Left lung (tissue), 4 donors: ENCODE measurements at regions not wholly inside any gene's neighbourhood (a gene's known extent, or its start where the extent isn't known, plus 50 kb on each side); places are given as distances from the start of the nearest gene placed in this dataset.

ENCODE experiments used
- ATAC-seq: fragments of 200-7000 bp; cut with Tn5 transposase; one replicate; pipeline ENCODE4 v1.9.1; 2020; ENCODE audit warnings: moderate library complexity
- DNase-seq, 4 donors: peaks; one replicate each; pipeline ENCODE4 v3.0.0-alpha.2; 2013 to 2020
- H3K27ac ChIP-seq, 2 donors: fragments of 200-600 bp; sonication (generic) in 1 of 2; one replicate each; pipeline versions ENCODE4 v1.5.0 to v1.8.0; 2020 to 2021
- H3K27me3 ChIP-seq, 2 donors: fragments of 200-600 bp; sonication (generic) in 1 of 2; one replicate each; pipeline versions ENCODE4 v1.5.0 to v1.8.0; 2020 to 2021
- H3K36me3 ChIP-seq, 2 donors: fragments of 200-600 bp; sonication (generic) in 1 of 2; one replicate each; pipeline versions ENCODE4 v1.5.0 to v1.8.0; 2020 to 2021
- H3K4me1 ChIP-seq, 2 donors: fragments of 200-600 bp; one replicate each; pipeline ENCODE4 v1.8.0; 2021
- H3K4me3 ChIP-seq, 2 donors: fragments of 200-600 bp; sonication (generic) in 1 of 2; one replicate each; pipeline versions ENCODE4 v1.5.0 to v1.8.0; 2020 to 2021; ENCODE audit warnings: mild to moderate bottlenecking in 1 of 2
- H3K9me3 ChIP-seq, 2 donors: fragments of 200-600 bp; sonication (generic) in 1 of 2; one replicate each; pipeline versions ENCODE4 v1.5.0 to v1.8.0; 2020 to 2021
- CTCF ChIP-seq, 2 donors: fragments of 200-600 bp; sonication (generic) in 1 of 2; IDR thresholded peaks; one replicate each; pipeline versions ENCODE4 v1.5.0 to v1.8.0; 2021; ENCODE audit warnings: antibody characterized with exemption in 2 of 2
- intact Hi-C, 2 donors: fragments of 100-400 bp; cut with DNase I; formaldehyde crosslinking; loops; one replicate each; pipeline versions ENCODE4 v1.11.2 to v1.14.2; 2022
- donor health status: DM: no; HTN: yes; CAD: no.
- donor health status: DM: no; HTN: no; CAD: no.

- H3K36me3 ChIP-seq: no peaks in the 10 kb centered on the region
- DNase-seq (no peak), ATAC-seq (no peak)
- TF ChIP-seq CTCF (IDR thresholded peaks at IDR 0.05): no peak
- H3K9me3 ChIP-seq: no peaks in the 10 kb centered on the region
- H3K4me3 ChIP-seq: no peak overlapping the region
- H3K4me1 ChIP-seq: no peaks in the 10 kb centered on the region
- H3K27ac ChIP-seq: no peak overlapping the region
- peaks cover 0 to 5% of the 10 kb centered on the region in 2 donors for H3K27me3 ChIP-seq
- intact Hi-C loops: no loop called here
Observed at GRCh38 chr2:2787301-2787907, 456.3 kb upstream of the MYT1L start.

GRCh38 chr2:2782007-2782406 is 450.9 kb upstream of the MYT1L start:
- Histone ChIP-seq H3K4me1 (no peaks in the 10 kb centered on the region), H3K4me3 (no peak overlapping the region), H3K27ac (no peak overlapping the region), H3K9me3 (peaks cover 0 to 3% of the 10 kb centered on the region in 2 donors), H3K36me3 (no peaks in the 10 kb centered on the region), H3K27me3 (peaks cover 0 to 5% of the 10 kb centered on the region in 2 donors)
- no peak for TF ChIP-seq CTCF (IDR thresholded peaks at IDR 0.05)
- intact Hi-C loops: no loop called here
- ATAC-seq (no peak), DNase-seq (no peak)

GRCh38 chr2:2779727-2780126 is 448.7 kb upstream of the MYT1L start:
- intact Hi-C loops: no loop called here
- no peak for TF ChIP-seq CTCF (IDR thresholded peaks at IDR 0.05)
- H3K4me1 ChIP-seq: no peaks in the 10 kb centered on the region
- H3K36me3 ChIP-seq: no peaks in the 10 kb centered on the region
- H3K27me3 ChIP-seq: peaks cover 0 to 5% of the 10 kb centered on the region in 2 donors
- H3K9me3 ChIP-seq: peaks cover 0 to 3% of the 10 kb centered on the region in 2 donors
- no peak overlapping the region for H3K4me3 ChIP-seq
- no peak for DNase-seq
- no peak overlapping the region for H3K27ac ChIP-seq
- no peak for ATAC-seq

GRCh38 chr2:2777876-2778275 is 446.8 kb upstream of the MYT1L start:
- Histone ChIP-seq H3K27me3 (no peaks in the 10 kb centered on the region), H3K36me3 (no peaks in the 10 kb centered on the region)
- ATAC-seq: no peak

GRCh38 chr2:2777213-2777612 is 446.1 kb upstream of the MYT1L start:
- ATAC-seq (no peak), DNase-seq (no peak)
- no peak for TF ChIP-seq CTCF (IDR thresholded peaks at IDR 0.05)

More at GRCh38 chr2:2777876-2778275, 446.8 kb upstream of the MYT1L start:
- no peaks in the 10 kb centered on the region for H3K4me1 ChIP-seq
- intact Hi-C loops: no loop called here
- H3K27ac ChIP-seq: no peak overlapping the region
- H3K4me3 ChIP-seq: no peak overlapping the region
- H3K9me3 ChIP-seq: peaks cover 0 to 3% of the 10 kb centered on the region in 2 donors
- no peak for DNase-seq
- no peak for TF ChIP-seq CTCF (IDR thresholded peaks at IDR 0.05)

More at GRCh38 chr2:2777213-2777612, 446.1 kb upstream of the MYT1L start:
- no peaks in the 10 kb centered on the region for H3K36me3 ChIP-seq
- H3K27me3 ChIP-seq: no peaks in the 10 kb centered on the region
- H3K27ac ChIP-seq: no peak overlapping the region
- no peak overlapping the region for H3K4me3 ChIP-seq
- no peaks in the 10 kb centered on the region for H3K4me1 ChIP-seq
- H3K9me3 ChIP-seq: peaks cover 0 to 3% of the 10 kb centered on the region in 2 donors
- intact Hi-C loops: no loop called here
